Activated T-cell treated with anti-CD3 and anti-CD28 coated beads, Interleukin-2, amount 50 U/mL, for 48 hours (primary cell): ENCODE measurements at regions not wholly inside any gene's neighbourhood (a gene's known extent, or its start where the extent isn't known, plus 50 kb on each side); places are given as distances from the start of the nearest gene placed in this dataset.

Experiments used
- DNase-seq, 2 experiments: peaks; one replicate each; pipeline ENCODE4 v3.0.0-alpha.2; 2020

DNA sequence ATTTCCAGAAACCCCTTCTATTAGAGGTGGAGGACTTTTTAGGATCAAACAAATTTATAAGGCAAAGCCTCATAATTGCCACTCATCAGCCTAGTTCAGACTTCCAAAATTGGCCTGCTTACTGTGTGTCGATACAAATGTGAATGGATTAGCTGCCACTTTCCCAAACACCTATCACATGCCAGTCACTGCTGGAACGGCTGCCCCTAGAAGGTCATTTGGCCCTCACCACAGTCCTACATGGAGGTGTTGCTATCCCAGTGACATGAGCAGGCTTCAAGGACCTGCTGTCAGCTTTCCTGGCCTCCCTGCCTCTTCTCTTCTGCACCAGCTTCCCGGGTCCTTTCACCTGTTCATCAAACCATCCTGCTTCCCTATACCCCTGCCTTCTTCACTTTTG is 279.2 kb upstream of the SKOR2 start:
- DNase-seq = no peak

DNA sequence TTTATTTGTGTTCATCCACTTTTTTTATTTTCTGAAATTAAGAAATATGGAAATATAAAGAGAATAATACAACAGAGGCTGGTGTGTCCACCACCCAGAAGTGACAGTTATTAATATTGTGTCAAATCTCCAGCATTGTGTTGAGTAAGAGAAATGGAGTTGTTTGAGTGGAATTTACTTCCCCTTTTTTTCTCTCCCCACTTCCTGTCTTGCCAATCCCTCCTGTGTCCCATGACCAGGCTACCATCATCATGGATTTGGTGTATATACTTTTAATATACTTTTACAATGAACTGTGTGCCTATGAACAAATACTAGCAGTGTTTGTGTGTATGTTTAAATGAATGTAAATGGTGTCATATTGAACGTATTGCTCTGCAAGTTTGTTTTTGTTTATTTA is 276.9 kb upstream of the SKOR2 start:
- DNase-seq = no peak

GRCh38 chr18:47526147-47526546 is 274.7 kb upstream of the SKOR2 start:
- no peak for DNase-seq

DNA sequence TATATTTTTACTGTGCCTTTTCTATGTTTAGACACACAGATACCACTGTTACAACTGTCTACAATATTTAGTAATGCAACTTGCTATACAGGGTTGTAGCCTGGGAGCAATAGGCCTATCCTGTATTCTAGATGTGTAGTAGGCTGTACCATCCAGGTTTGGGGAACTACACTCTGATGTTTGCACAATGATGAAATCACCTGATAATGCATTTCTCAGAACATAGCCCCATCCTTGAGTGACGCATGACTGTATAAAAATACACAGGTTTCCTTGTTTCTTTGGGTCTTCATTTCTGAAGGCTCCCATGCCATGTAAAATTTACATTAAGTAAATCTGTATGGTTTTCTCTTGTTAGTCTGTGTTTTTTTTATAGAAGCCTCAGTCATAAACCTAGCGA is 270.9 kb upstream of the SKOR2 start:
- no peak for DNase-seq

GRCh38 chr18:47520263-47520662 is 268.8 kb upstream of the SKOR2 start:
- no peak for DNase-seq

- no peak for DNase-seq
These were observed 268.2 kb upstream of the SKOR2 start for GRCh38 chr18:47519706-47520105.

DNA sequence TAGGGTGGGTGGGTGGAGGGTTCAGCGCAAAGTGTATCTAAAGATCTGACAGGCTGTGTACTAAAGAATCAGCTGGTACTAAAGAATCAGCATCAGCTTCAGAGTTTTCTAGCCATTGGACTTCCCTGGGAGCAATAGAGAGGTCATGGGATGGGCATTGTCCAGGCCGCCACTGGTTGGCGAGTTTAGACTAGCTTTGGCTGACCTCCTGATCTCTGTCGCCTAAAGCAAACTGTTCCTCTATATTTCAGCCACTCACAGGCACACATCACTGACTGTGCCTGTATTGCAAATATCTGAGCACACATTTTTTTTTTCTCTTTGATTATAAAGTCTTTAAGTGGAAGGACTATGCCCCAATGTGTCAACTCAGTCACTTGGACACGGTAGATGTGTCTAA is 267.8 kb upstream of the SKOR2 start:
- no peak for DNase-seq

- no peak for DNase-seq
These were observed 262.2 kb upstream of the SKOR2 start for GRCh38 chr18:47513614-47514013.

DNA sequence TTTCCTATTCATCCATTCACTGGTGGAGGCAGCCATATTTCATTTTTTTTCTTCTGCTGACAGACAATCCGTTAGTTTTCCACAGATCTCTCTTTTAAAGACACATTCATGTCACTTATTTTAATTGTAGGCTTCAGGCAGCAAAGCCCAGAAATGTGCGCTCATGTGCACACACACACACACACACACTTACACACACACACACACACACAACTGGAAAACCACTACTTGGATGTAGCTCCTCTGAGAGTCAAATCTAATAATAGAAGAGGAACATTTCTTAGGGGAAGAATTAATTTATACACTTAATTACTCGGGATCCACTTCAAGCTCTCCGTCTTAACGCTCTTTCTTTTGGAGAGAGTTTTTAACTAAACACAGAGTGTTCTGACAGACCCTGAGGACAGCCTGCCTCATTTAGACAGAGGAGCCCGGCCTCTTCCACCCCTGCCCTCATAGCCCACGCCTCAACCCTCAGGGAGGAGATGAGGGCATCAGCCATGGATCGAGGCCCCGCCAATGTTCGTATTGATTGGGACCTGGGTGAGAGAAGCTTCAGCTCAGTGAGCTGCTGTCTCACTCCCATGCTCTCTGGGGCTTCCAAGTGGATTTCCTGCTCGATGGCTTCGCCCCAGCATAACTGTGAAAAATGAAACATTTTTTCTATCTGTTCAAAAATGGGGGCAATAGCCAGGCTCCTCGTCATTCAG is 261.4 kb upstream of the SKOR2 start:
- no peak for DNase-seq

GRCh38 chr18:47512056-47512455 is 260.6 kb upstream of the SKOR2 start:
- DNase-seq = no peak

- DNase-seq = no peak
These were observed 259.4 kb upstream of the SKOR2 start for GRCh38 chr18:47510831-47511230.

DNA sequence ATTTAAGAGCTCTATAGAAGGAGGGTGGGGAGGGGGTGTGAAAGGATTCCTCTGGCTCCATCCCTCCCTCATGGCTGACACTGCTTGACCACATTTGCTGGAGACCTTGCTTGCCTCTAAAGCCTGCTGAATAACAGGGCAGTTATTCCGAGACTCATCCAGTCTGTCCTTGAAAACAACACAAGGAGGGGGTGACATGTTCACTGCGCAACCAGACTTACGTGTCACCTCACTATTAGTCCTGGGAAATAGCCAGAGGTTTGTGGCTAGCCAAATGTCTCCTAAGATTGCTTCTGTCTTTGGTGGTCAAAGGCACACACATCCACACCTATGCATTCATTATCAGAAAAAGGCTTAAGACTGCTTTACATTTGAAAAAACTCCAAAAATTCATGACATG is 256.2 kb upstream of the SKOR2 start:
- no peak for DNase-seq

DNA sequence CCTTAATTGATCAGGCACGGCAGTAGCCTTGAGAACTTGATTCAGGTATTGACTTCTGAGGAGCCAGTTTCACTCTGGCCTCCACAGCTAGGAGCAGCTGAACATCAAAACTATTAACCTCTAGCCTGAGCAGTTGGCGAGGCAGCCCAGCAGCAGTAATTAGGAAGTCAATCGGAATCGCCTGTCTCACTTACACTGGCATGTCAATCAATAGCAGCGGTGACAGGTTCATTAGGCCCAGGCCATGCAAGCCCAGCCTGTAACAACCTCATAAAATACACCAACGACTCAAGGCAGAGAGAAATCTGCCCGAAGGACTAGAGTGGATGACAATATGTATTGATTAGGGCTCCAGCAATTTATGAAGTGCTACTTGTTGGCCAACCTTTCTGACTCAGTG is 255.4 kb upstream of the SKOR2 start:
- DNase-seq = no peak

DNA sequence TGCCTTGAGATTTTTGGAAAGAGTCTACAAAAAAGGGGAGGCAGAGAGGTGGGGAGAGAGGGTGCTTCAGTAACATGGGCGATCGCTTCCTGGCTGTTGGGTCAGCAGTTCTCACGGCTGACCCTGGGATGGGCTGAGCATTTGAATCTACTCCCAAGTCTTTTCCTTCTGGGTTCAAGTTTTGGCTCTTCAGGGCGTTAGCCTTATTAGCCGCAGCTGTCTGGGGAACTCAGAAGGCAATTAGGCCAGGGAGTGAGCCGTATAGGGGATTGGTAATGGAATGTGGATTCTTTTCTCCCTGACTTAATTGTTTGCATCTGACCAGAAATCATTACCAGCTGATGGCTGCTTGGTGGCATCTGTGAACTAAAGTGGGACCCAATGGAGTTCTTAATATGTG is 250.5 kb upstream of the SKOR2 start:
- DNase-seq = no peak

DNA sequence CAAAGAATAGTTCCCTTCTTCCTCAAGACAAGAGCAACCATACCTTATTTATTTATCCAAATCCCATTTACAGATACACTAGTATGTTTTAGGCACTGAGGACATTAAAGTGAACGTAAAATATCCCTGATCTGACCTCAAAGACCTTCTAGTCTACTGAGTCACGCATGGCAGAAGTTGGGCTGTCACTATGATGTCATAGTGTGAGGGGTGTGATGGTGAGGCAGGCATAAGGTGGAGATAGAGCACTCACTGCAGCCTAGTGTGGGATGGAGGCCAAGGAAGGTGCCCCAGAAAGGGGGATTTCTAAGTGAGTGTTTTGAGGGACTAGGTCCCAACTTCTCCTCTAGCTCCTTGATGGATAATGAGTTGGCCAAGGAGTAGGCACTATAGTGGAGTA is 249.5 kb upstream of the SKOR2 start:
- DNase-seq = no peak

DNA sequence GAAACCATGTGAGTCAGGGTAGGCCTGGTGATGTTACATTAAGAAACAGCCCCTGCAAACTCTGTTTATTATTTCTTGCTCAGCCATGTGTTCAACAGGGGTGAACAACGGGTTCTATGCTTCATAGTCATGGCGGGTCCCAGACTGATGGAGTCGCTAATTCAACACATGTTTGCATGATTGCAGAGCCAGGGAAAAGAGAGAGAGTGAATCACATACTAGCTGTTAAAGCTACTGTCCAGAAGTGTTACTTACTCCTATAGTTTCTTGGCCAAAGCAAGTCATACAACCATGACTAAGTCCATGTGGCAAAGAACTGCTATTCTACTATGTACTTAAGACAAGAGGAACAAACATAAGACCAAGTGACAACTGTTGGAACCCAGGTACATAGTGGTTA is 241.2 kb upstream of the SKOR2 start:
- no peak for DNase-seq

- DNase-seq = no peak
These were observed 239.4 kb upstream of the SKOR2 start for GRCh38 chr18:47490882-47491281.

GRCh38 chr18:47485221-47485797 is 233.8 kb upstream of the SKOR2 start:
- no peak for DNase-seq

- no peak for DNase-seq
These were observed 232.6 kb upstream of the SKOR2 start for GRCh38 chr18:47484068-47484467.

DNA sequence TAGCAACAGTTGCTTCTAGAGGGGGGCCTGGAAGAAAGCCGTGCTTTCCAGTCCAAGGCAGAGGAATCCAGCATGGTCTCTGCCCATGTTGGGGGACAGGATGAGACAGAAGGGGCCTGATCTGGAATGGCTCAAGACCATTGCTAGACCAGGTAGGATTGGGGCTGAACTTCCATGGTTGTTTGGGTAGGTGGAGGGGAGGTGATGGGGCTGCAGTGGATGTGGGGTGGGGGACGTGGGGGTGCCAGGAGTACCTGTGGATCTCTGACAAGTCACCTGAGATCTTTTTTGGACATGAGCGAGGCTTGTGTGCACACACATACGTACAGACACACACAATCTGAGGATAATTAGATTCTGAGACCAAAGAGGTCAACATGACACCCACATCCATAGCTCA is 228.7 kb upstream of the SKOR2 start:
- no peak for DNase-seq

DNA sequence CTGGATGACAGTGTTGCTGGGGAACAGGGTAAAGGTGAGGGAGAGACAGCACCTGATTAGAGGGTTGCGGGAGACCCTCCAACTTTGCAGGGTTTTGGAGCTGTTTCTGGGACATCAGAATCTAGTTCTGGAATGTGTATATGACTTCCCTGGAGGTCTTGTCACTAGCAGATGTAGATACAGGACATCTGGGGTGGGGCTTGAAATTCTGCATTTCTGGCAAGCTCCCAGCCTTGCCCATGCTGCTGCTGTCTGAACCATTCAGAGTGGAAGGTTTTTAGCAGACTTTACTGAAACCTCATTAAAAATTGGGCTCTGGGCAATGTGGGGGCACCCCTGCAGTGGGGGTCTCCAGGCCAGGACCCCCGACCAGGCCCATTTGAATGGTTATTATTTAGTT is 220.3 kb upstream of the SKOR2 start:
- DNase-seq = no peak

DNA sequence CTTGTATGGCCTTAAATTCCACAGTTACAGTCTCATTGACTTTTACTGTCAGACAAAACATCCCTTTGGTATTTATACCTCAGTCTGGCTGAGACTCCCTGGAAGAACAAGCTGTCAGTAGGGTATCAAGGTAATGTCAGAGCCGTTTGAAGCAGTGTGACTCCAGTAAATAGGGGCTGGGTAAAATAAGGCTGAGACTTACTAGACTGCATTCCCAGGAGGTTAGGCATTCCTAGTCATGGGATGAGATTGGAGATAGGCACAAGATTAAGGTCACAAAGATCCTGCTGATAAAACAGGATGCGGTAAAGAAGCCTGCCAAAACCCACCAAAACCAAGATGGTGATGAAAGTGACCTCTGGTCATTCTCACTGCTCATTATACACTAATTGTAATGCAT is 219.5 kb upstream of the SKOR2 start:
- no peak for DNase-seq

DNA sequence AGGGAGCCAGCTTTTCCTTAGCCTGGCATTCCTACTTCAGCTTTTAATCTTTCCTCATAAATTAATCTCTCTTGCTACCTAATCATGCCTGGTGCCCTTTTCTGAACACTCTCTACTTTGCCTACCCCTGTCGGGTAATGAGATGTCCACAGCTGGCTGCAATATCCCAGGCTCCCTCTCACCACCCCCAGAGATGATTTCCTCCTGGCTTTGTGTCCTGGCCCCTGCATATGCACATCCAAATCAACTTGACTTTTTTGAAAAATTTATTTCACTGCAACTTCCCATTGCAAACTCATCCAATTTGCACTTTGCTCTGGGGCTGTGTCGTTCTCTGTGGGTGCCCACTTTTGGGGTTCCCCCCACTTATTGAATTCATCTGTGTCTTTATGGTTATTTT is 218.1 kb upstream of the SKOR2 start:
- DNase-seq = no peak

GRCh38 chr18:47461977-47462376 is 210.5 kb upstream of the SKOR2 start:
- DNase-seq = no peak

GRCh38 chr18:47461406-47461948 is 210.0 kb upstream of the SKOR2 start:
- DNase-seq = no peak
